ENCODE measurements at regions not wholly inside any gene's neighbourhood (a gene's known extent, or its start where the extent isn't known, plus 50 kb on each side); places are given as distances from the start of the nearest gene placed in this dataset.
"Not testable (repeated sequence)": the region's sequence is repeated elsewhere in the genome, so short reads cannot be mapped to it uniquely, and the experiment has no call there.

- DNase-seq: no peak
These were observed 115.8 kb downstream of the MPP7 start for GRCh38 chr10:28186887-28187578.

- no peak for DNase-seq
These were observed 116.4 kb downstream of the MPP7 start for GRCh38 chr10:28186461-28186860.

- DNase-seq: no peak
These were observed 118.1 kb downstream of the MPP7 start for GRCh38 chr10:28184810-28185209.

- no peak for DNase-seq
These were observed 121.3 kb downstream of the MPP7 start for GRCh38 chr10:28181478-28182096.

- no peak for DNase-seq
These were observed 122.2 kb downstream of the MPP7 start for GRCh38 chr10:28180654-28181053.

- DNase-seq: no peak
These were observed 123.1 kb downstream of the MPP7 start for GRCh38 chr10:28179743-28180099.

- DNase-seq: peak in 2 of 56 donors; percentile 0 to 3
These were observed 123.7 kb downstream of the MPP7 start for GRCh38 chr10:28179006-28179742.

GRCh38 chr10:28177944-28178637, 124.8 kb downstream of the MPP7 start:
- DNase-seq: no peak

- not testable (repeated sequence) for DNase-seq
These were observed 126.4 kb downstream of the MPP7 start for GRCh38 chr10:28176498-28176897.

- no peak for DNase-seq
These were observed 130.6 kb downstream of the MPP7 start for GRCh38 chr10:28172223-28172610.

- no peak for DNase-seq
These were observed 131.2 kb downstream of the MPP7 start for GRCh38 chr10:28171468-28172222.

GRCh38 chr10:28169525-28169924, 133.3 kb downstream of the MPP7 start:
- DNase-seq: no peak

- no peak for DNase-seq
These were observed 141.9 kb downstream of the MPP7 start for GRCh38 chr10:28160866-28161405.

- DNase-seq: no peak
These were observed 145.5 kb downstream of the MPP7 start for GRCh38 chr10:28157379-28157778.

- DNase-seq: no peak
These were observed 147.1 kb downstream of the MPP7 start for GRCh38 chr10:28155726-28156125.

GRCh38 chr10:28151636-28152035, 151.2 kb downstream of the MPP7 start:
- DNase-seq: no peak

GRCh38 chr10:28149746-28150145, 150.9 kb upstream of the ODAD2 start:
- DNase-seq: no peak

- no peak for DNase-seq
These were observed 148.8 kb upstream of the ODAD2 start for GRCh38 chr10:28147706-28148105.

- no peak for DNase-seq
These were observed 140.3 kb upstream of the ODAD2 start for GRCh38 chr10:28139138-28139537.

GRCh38 chr10:28137907-28138880, 139.3 kb upstream of the ODAD2 start:
- DNase-seq: peak in 1 of 56 donors; percentile 10

Measured in nucleus accumbens (tissue), 56 donors.